Esophagus squamous epithelium (tissue), 4 donors: ENCODE measurements at regions not wholly inside any gene's neighbourhood (a gene's known extent, or its start where the extent isn't known, plus 50 kb on each side); places are given as distances from the start of the nearest gene placed in this dataset.

Experiments
- CTCF ChIP-seq, 6 experiments: fragments of 450-650 bp in 4 of 6; fragments of 200-600 bp in 2 of 6; sonication (generic) in 2 of 6; IDR thresholded peaks; one replicate each; pipeline ENCODE4 v1.5.1; 2016 to 2019; ENCODE audit warnings: antibody characterized with exemption in 6 of 6, mild to moderate bottlenecking in 4 of 6, moderate library complexity in 4 of 6
- POLR2A ChIP-seq, 4 donors: fragments of 450-650 bp; IDR thresholded peaks; one replicate each; pipeline ENCODE4 v1.6.1; 2017; ENCODE audit warnings: antibody characterized with exemption in 4 of 4, mild to moderate bottlenecking in 4 of 4, moderate library complexity in 3 of 4

GRCh38 chr16:51922476-51922875 lies 624.5 kb downstream of the TOX3 start:
- no peak for TF ChIP-seq CTCF (IDR thresholded peaks at IDR 0.05)
- no peak for TF ChIP-seq POLR2A (IDR thresholded peaks at IDR 0.05)
